ENCODE measurements at regions not wholly inside any gene's neighbourhood (a gene's known extent, or its start where the extent isn't known, plus 50 kb on each side); places are given as distances from the start of the nearest gene placed in this dataset.

DNA sequence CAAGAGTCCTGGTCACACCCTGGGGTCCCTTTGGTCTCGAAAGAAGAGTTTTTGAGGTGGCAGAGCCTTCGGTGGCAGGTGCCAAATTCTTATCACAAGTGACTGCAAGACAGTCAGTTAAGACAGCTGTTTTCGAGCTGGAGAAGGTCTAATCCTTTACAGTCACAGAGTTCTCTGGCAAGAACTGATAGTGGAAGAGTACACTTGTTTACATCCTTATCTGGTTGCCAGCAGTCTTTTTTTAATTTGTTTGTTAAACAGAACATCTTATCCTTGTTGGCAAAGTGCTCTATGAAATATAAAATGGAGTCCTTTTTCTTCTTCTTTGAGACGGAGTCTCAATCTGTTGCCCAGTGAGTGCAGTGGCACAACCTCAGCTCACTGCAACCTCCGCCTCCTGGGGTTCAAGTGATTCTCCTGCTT, 50.4 kb upstream of the ELOVL6 start:
- TF ChIP-seq, protein P1, sequence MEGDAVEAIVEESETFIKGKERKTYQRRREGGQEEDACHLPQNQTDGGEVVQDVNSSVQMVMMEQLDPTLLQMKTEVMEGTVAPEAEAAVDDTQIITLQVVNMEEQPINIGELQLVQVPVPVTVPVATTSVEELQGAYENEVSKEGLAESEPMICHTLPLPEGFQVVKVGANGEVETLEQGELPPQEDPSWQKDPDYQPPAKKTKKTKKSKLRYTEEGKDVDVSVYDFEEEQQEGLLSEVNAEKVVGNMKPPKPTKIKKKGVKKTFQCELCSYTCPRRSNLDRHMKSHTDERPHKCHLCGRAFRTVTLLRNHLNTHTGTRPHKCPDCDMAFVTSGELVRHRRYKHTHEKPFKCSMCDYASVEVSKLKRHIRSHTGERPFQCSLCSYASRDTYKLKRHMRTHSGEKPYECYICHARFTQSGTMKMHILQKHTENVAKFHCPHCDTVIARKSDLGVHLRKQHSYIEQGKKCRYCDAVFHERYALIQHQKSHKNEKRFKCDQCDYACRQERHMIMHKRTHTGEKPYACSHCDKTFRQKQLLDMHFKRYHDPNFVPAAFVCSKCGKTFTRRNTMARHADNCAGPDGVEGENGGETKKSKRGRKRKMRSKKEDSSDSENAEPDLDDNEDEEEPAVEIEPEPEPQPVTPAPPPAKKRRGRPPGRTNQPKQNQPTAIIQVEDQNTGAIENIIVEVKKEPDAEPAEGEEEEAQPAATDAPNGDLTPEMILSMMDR (IDR thresholded peaks at IDR 0.05), result no peak
- TF ChIP-seq ZFX (IDR thresholded peaks at IDR 0.05; ENCODE audit: borderline replicate concordance), result no peak

Measured in 22Rv1 (cell line).